ENCODE measurements at regions not wholly inside any gene's neighbourhood (a gene's known extent, or its start where the extent isn't known, plus 50 kb on each side); places are given as distances from the start of the nearest gene placed in this dataset.

GRCh38 chr11:69928121-69928520 is 108.9 kb upstream of the FGF3 start:
- Histone ChIP-seq H4K20me1 (ENCODE audit: insufficient read depth) (no peaks in the 10 kb centered on the region), H3K36me3 (ENCODE audit: control insufficient read depth in 1 of 2, insufficient read depth in 2 of 2, low read length in 2 of 2) (no peaks in the 10 kb centered on the region), H3K4me1 (ENCODE audit: control insufficient read depth in 1 of 2, insufficient read depth in 2 of 2, low read length in 2 of 2) (no peaks in the 10 kb centered on the region), H2AFZ (ENCODE audit: low read depth, low read length, poor library complexity, severe bottlenecking) (no peak overlapping the region), H3K27me3 (ENCODE audit: insufficient read depth, low read length) (no peaks in the 10 kb centered on the region), H3K4me3 (replicated peaks in 1 of 2; ENCODE audit: low read depth in 1 of 2, low read length in 2 of 2) (no peak overlapping the region), H3K4me2 (ENCODE audit: low read length) (no peak overlapping the region), H3K9me3 (ENCODE audit: control insufficient read depth in 1 of 2, insufficient read depth in 1 of 2, low read depth in 1 of 2, low read length in 2 of 2) (no peaks in the 10 kb centered on the region), H3K27ac (ENCODE audit: low read depth, low read length) (no peak overlapping the region), H3K79me2 (ENCODE audit: insufficient read depth, low read length) (no peaks in the 10 kb centered on the region), H3K9me2 (ENCODE audit: insufficient read depth) (no peaks in the 10 kb centered on the region), H3K9ac (ENCODE audit: low read length) (no peak overlapping the region)
- ATAC-seq (no peak), DNase-seq (ENCODE audit: low read depth, low spot score) (no peak)
- TF ChIP-seq JUND (IDR thresholded peaks at IDR 0.05): no peak
- no peak for TF ChIP-seq ZBTB33 (IDR thresholded peaks at IDR 0.05; ENCODE audit: extremely low read depth, insufficient replicate concordance, low read length)
- TF ChIP-seq ZNF274 (IDR thresholded peaks at IDR 0.05; ENCODE audit: low read depth, low read length): no peak
- TF ChIP-seq CTCF (IDR thresholded peaks at IDR 0.05 in 2 of 3, conservative IDR thresholded peaks at IDR 0.05 in 1 of 3; ENCODE audit: borderline replicate concordance in 1 of 3, insufficient read depth in 1 of 3, low read depth in 2 of 3, low read length in 2 of 3): no peak
- TF ChIP-seq SIN3A (IDR thresholded peaks at IDR 0.05; ENCODE audit: low read depth): no peak
- TF ChIP-seq EGR1 (IDR thresholded peaks at IDR 0.05; ENCODE audit: low read depth): no peak
- TF ChIP-seq EZH2phosphoT487 (IDR thresholded peaks at IDR 0.05; ENCODE audit: borderline replicate concordance): no peak
- TF ChIP-seq ELF1 (IDR thresholded peaks at IDR 0.05; ENCODE audit: borderline replicate concordance, low read depth): no peak
- no peak for TF ChIP-seq ZFX (IDR thresholded peaks at IDR 0.05)
- TF ChIP-seq FOSL1 (IDR thresholded peaks at IDR 0.05; ENCODE audit: low read depth): no peak
- TF ChIP-seq POLR2A (IDR thresholded peaks at IDR 0.05; ENCODE audit: borderline replicate concordance, extremely low read depth, insufficient read depth, insufficient read length): no peak
- TF ChIP-seq MAX (IDR thresholded peaks at IDR 0.05): no peak
- TF ChIP-seq YY1 (IDR thresholded peaks at IDR 0.05; ENCODE audit: extremely low read depth, insufficient replicate concordance, low read depth, low read length): no peak
- TF ChIP-seq CEBPB (IDR thresholded peaks at IDR 0.05; ENCODE audit: low read depth): no peak
- TF ChIP-seq POLR2AphosphoS5 (IDR thresholded peaks at IDR 0.05; ENCODE audit: low read depth, low read length): no peak
- no peak for TF ChIP-seq SRF (IDR thresholded peaks at IDR 0.05; ENCODE audit: low read depth)
- TF ChIP-seq ATF3 (IDR thresholded peaks at IDR 0.05): no peak
- TF ChIP-seq TCF7L2 (IDR thresholded peaks at IDR 0.05; ENCODE audit: borderline replicate concordance, extremely low read depth, insufficient read depth, insufficient read length): no peak
- TF ChIP-seq REST (IDR thresholded peaks at IDR 0.05; ENCODE audit: low read depth): no peak
- no peak for TF ChIP-seq SP1 (IDR thresholded peaks at IDR 0.05; ENCODE audit: low read depth)
- BruUV-seq (replicated peaks): no TSS peak
- ChIA-PET RAD21 (ENCODE audit: low non-redundant PET in 1 of 2, low total read pairs in 2 of 2, uncharacterized antibody in 2 of 2, unreplicated experiment in 2 of 2) (no interaction called here), POLR2A (no interaction called here), CTCF (interaction anchor here (0.9 to 1.7 kb wide), 2 partner anchors 10 to 13 kb away, joined by 3 to 9 read pairs; no protein-coding TSS in a partner anchor)
- intact Hi-C loops (cut with micrococcal nuclease): no loop called here

All from HCT116 (cell line).